Naive B cell (primary cell): ENCODE measurements at regions not wholly inside any gene's neighbourhood (a gene's known extent, or its start where the extent isn't known, plus 50 kb on each side); places are given as distances from the start of the nearest gene placed in this dataset.
"Not testable (repeated sequence)": the region's sequence is repeated elsewhere in the genome, so short reads cannot be mapped to it uniquely, and the experiment has no call there.

Source experiments
- ATAC-seq, 2 donors: fragments of 150-1000 bp; cut with Tn5 transposase; 2 replicates each; pipeline ENCODE4 v1.10.0; 2021; ENCODE audit warnings: low read depth in 2 of 2, mild to moderate bottlenecking in 2 of 2, moderate library complexity in 2 of 2
- DNase-seq: peaks from one replicate; pipeline ENCODE4 v3.0.0; 2022
- H3K27ac Mint-ChIP-seq, 6 donors: one replicate each; pipeline ENCODE4 v1.8.0; 2020 to 2022; ENCODE audit warnings: mild to moderate bottlenecking in 6 of 6, mixed read lengths in 6 of 6, moderate library complexity in 5 of 6, inconsistent platforms in 2 of 6
- H3K27me3 Mint-ChIP-seq, 3 donors: one replicate each; pipeline ENCODE4 v1.8.0; 2021 to 2022; ENCODE audit warnings: mixed read lengths in 3 of 3, mild to moderate bottlenecking in 1 of 3
- H3K36me3 Mint-ChIP-seq, 2 donors: one replicate each; pipeline ENCODE4 v1.8.0; 2020 to 2022; ENCODE audit warnings: mixed read lengths in 2 of 2, inconsistent platforms in 1 of 2, mild to moderate bottlenecking in 1 of 2
- H3K4me1 Mint-ChIP-seq, 3 donors: one replicate each; pipeline ENCODE4 v1.8.0; 2020 to 2022; ENCODE audit warnings: mixed read lengths in 3 of 3, inconsistent platforms in 1 of 3, mild to moderate bottlenecking in 1 of 3, moderate library complexity in 1 of 3
- H3K4me3 Mint-ChIP-seq, 8 donors: one replicate each; pipeline ENCODE4 v1.8.0; 2020 to 2022; ENCODE audit warnings: mild to moderate bottlenecking in 8 of 8, mixed read lengths in 8 of 8, moderate library complexity in 8 of 8, inconsistent platforms in 2 of 8
- H3K9me3 Mint-ChIP-seq, 7 donors: one replicate each; pipeline ENCODE4 v1.8.0; 2020 to 2022; ENCODE audit warnings: mixed read lengths in 7 of 7, mild to moderate bottlenecking in 5 of 7, inconsistent platforms in 2 of 7, moderate library complexity in 1 of 7

DNA sequence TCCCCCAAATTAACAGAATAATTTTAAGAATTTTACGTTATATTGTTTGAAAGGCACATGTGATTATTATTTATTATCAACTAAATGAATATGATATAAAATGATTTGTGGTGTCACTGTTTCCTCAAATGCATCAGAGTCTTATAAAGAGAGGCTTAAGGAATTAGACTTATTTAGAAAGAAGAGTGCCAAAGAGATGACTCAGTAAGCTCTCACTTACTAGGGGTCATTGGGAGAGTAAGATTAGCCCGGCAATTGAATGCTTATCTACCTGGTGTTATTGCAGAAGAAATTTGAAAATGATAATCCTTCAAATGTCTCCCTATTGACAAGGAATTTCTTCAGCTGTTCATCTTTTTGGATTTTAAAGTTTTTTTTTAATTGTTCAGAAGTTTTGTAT is 408.7 kb downstream of the OXSM start:
- Mint-ChIP-seq H3K36me3 (no peaks in the 10 kb centered on the region), H3K9me3 (no peaks in the 10 kb centered on the region), H3K4me3 (no peak overlapping the region), H3K4me1 (no peaks in the 10 kb centered on the region), H3K27ac (no peak overlapping the region), H3K27me3 (no peaks in the 10 kb centered on the region)
- ATAC-seq (no peak), DNase-seq (no peak)

DNA sequence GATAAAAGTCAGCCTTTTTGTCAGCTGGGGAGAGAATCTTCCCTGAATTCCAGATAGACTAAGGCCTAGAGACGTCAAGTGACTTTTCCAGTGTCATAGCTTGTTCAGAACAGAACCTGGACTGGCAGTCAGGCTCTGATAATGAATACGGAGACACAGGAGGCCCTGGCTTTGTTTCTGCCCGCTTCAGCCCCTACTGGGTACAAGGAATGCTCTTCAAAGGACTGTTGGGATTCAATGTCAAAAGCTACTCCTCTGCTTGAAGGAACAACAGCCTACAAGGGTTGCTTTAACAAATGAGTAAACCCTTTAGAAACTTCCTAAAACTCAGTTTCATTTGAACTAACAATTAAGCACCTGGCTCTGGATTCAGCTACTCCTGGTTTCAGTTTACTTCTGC is 412.3 kb downstream of the OXSM start:
- H3K4me3 Mint-ChIP-seq, result no peak overlapping the region

GRCh38 chr3:26205475-26205874 is 415.6 kb downstream of the OXSM start:
- Mint-ChIP-seq H3K27ac (no peak overlapping the region), H3K27me3 (no peaks in the 10 kb centered on the region), H3K4me1 (no peaks in the 10 kb centered on the region), H3K4me3 (no peak overlapping the region), H3K36me3 (no peaks in the 10 kb centered on the region), H3K9me3 (peaks cover 0 to 6% (median under 1%) of the 10 kb centered on the region in 7 donors)
- ATAC-seq (no peak), DNase-seq (no peak)

More for the DNA sequence above, 412.3 kb downstream of the OXSM start:
- ATAC-seq, result no peak
- H3K36me3 Mint-ChIP-seq, result no peaks in the 10 kb centered on the region
- DNase-seq, result no peak
- H3K27me3 Mint-ChIP-seq, result no peaks in the 10 kb centered on the region
- H3K27ac Mint-ChIP-seq, result no peak overlapping the region
- H3K9me3 Mint-ChIP-seq, result peaks cover 0 to 6% (median 0%) of the 10 kb centered on the region in 7 donors
- H3K4me1 Mint-ChIP-seq, result no peaks in the 10 kb centered on the region

- H3K4me3 Mint-ChIP-seq, result no peak overlapping the region
- H3K9me3 Mint-ChIP-seq, result peaks cover 0 to 14% (median 6%) of the 10 kb centered on the region in 7 donors
- no peaks in the 10 kb centered on the region for H3K36me3 Mint-ChIP-seq
- H3K4me1 Mint-ChIP-seq, result no peaks in the 10 kb centered on the region
- H3K27ac Mint-ChIP-seq, result no peak overlapping the region
- ATAC-seq (no peak), DNase-seq (no peak)
- no peaks in the 10 kb centered on the region for H3K27me3 Mint-ChIP-seq
These were observed 414.4 kb upstream of the LRRC3B start for GRCh38 chr3:26208201-26208600.

DNA sequence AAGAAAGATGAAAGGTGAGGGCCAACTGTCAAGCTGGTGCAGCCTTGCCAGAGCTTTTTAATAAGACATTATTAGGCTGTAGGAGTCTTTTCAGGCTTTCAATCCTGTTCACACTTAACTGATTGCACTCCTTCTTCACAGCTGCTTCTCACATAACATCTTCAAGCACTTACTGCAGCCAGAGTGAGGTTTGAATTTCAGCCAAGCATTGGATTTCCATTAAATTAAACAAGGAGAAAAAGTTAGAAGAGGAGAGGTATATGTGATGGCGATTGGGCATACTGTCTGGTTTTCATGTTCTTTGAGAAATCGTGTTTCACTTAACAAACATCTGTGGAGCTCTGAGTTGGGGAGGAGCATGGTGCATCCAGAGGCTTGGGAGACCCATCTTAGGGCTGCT is 392.8 kb upstream of the LRRC3B start:
- no peak overlapping the region for H3K4me3 Mint-ChIP-seq
- no peak overlapping the region for H3K27ac Mint-ChIP-seq
- DNase-seq (no peak), ATAC-seq (no peak)
- no peaks in the 10 kb centered on the region for H3K4me1 Mint-ChIP-seq
- no peaks in the 10 kb centered on the region for H3K27me3 Mint-ChIP-seq
- peaks cover 0 to 5% (median 0%) of the 10 kb centered on the region in 7 donors for H3K9me3 Mint-ChIP-seq
- no peaks in the 10 kb centered on the region for H3K36me3 Mint-ChIP-seq

- Mint-ChIP-seq H3K27ac (peak overlapping the region in 1 of 6 donors; percentile 12), H3K4me3 (no peak overlapping the region), H3K27me3 (no peaks in the 10 kb centered on the region), H3K4me1 (no peaks in the 10 kb centered on the region), H3K9me3 (peaks cover 0 to 5% (median under 1%) of the 10 kb centered on the region in 7 donors), H3K36me3 (no peaks in the 10 kb centered on the region)
- ATAC-seq, result no peak
- DNase-seq, result no peak
These were observed 389.2 kb upstream of the LRRC3B start for GRCh38 chr3:26233374-26233773.

DNA sequence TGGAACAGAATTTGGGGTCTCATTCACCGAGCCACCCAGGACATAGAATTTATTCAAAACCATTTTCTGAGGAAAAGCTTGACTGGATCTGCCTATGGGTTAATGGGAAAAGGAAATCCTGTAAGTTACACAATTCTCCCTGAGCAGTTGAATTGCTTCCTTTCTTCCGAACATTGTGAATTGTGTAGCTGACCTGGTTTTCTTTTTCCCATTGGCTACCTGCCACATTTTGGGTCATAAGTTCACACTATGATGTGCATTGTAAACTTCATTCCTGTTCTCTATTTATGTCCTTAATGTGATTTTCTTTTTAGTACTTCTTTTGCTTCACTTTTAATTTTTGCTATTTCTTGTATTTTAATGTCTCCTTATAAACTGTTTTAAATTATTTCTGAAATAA is 386.0 kb upstream of the LRRC3B start:
- DNase-seq (no peak), ATAC-seq (no peak)
- Mint-ChIP-seq H3K36me3 (no peaks in the 10 kb centered on the region), H3K27ac (no peak overlapping the region), H3K4me3 (no peak overlapping the region), H3K9me3 (peaks cover 0 to 6% (median 5%) of the 10 kb centered on the region in 7 donors), H3K27me3 (no peaks in the 10 kb centered on the region), H3K4me1 (no peaks in the 10 kb centered on the region)

DNA sequence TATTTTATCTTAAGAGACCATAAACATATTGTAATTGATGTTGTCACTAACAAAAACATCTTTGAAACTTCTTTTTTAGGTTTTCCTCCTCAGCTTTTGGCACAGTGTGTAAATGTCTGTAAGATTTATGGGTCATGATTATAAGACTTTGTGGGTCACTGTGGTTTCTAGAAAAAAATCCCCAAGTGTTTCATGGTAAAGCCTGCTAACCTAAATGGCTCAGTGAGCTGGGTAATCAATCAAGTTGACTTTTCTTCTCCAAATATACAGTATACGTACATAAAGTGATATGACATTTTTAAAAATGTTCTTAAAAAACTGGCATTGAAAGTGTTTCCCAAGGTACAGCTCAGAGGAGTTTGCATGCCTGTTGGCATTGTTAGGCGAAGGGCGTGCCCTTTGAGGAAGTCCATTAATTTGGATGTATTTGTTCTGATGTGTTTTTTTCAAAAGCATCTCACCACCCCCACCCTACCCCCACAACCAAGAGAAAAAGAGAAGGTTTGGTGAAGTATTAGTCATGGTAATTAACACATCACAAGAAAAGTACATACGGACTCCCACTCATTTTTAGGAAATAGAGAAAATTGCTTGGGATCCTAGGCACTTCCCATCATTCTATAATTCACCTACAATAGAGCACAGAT is 385.4 kb upstream of the LRRC3B start:
- no peak overlapping the region for H3K27ac Mint-ChIP-seq
- no peak overlapping the region for H3K4me3 Mint-ChIP-seq
- no peak for ATAC-seq
- H3K9me3 Mint-ChIP-seq, result peaks cover 0 to 6% (median 5%) of the 10 kb centered on the region in 7 donors
- DNase-seq, result no peak
- H3K4me1 Mint-ChIP-seq, result no peaks in the 10 kb centered on the region
- H3K27me3 Mint-ChIP-seq, result no peaks in the 10 kb centered on the region
- H3K36me3 Mint-ChIP-seq, result no peaks in the 10 kb centered on the region

- not testable (repeated sequence) for ATAC-seq, H3K27me3 Mint-ChIP-seq, DNase-seq, H3K27ac Mint-ChIP-seq, H3K4me1 Mint-ChIP-seq, H3K36me3 Mint-ChIP-seq, H3K4me3 Mint-ChIP-seq
- peaks cover 0 to 10% (median 4%) of the 10 kb centered on the region in 7 donors for H3K9me3 Mint-ChIP-seq
These were observed 378.0 kb upstream of the LRRC3B start for GRCh38 chr3:26244586-26244985.

DNA sequence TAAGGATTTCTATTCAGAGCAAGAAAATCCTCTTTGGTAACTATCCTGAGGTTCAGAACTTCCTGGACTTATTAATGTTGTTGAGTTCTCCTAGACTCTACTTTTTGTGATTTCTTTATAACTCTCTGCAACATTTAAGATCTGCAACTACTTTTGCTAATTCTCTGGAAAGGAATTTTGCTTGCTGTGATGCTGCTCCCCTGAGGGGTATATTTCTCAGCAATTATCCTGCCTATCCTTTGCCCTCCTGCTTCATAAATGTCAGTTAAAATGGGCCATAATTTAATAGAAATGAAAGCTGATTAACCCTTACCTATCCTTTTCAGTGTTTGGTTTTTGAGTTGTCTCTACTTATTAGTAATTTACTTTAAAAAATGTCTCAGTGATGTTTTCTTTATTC is 377.3 kb upstream of the LRRC3B start:
- ATAC-seq (no peak), DNase-seq (no peak)
- Mint-ChIP-seq H3K4me1 (no peaks in the 10 kb centered on the region), H3K27me3 (no peaks in the 10 kb centered on the region), H3K27ac (no peak overlapping the region), H3K9me3 (peaks cover 0 to 11% (median 4%) of the 10 kb centered on the region in 7 donors), H3K4me3 (peak overlapping the region in 1 of 8 donors; percentile 29), H3K36me3 (no peaks in the 10 kb centered on the region)

DNA sequence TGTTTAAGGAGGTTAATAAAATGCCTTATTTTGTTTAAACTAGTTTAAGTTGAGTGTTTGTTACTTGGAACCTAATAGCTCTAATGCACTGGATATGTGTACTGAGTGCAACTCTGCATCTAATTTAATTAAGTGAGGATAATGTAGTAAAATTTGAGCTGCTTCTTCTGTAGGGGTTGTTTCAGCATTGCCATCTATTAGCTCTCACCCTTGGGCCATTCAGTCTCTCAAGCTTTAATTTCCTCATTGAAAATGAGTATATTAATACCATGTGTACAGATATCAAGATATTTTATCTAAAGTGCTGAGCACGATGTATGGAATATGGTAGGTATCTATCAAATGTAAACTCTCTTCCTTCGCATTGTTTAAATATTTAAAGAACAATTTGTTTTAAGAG is 375.7 kb upstream of the LRRC3B start:
- Mint-ChIP-seq H3K9me3 (peaks cover 0 to 9% (median 3%) of the 10 kb centered on the region in 7 donors), H3K36me3 (no peaks in the 10 kb centered on the region), H3K27me3 (no peaks in the 10 kb centered on the region), H3K4me1 (no peaks in the 10 kb centered on the region), H3K27ac (no peak overlapping the region), H3K4me3 (no peak overlapping the region)
- DNase-seq (no peak), ATAC-seq (no peak)

- no peaks in the 10 kb centered on the region for H3K36me3 Mint-ChIP-seq
- no peak overlapping the region for H3K27ac Mint-ChIP-seq
- peaks cover 0 to 9% (median 0%) of the 10 kb centered on the region in 7 donors for H3K9me3 Mint-ChIP-seq
- no peak overlapping the region for H3K4me3 Mint-ChIP-seq
- no peak for ATAC-seq
- H3K4me1 Mint-ChIP-seq, result no peaks in the 10 kb centered on the region
- DNase-seq, result no peak
- H3K27me3 Mint-ChIP-seq, result no peaks in the 10 kb centered on the region
These were observed 374.9 kb upstream of the LRRC3B start for GRCh38 chr3:26247712-26248111.

GRCh38 chr3:26252001-26252400 is 370.6 kb upstream of the LRRC3B start:
- H3K36me3 Mint-ChIP-seq, result no peaks in the 10 kb centered on the region
- H3K9me3 Mint-ChIP-seq, result peaks cover 0 to 3% (median 0%) of the 10 kb centered on the region in 7 donors
- no peak overlapping the region for H3K27ac Mint-ChIP-seq
- no peaks in the 10 kb centered on the region for H3K27me3 Mint-ChIP-seq
- DNase-seq, result no peak
- no peak overlapping the region for H3K4me3 Mint-ChIP-seq
- H3K4me1 Mint-ChIP-seq, result no peaks in the 10 kb centered on the region
- no peak for ATAC-seq

DNA sequence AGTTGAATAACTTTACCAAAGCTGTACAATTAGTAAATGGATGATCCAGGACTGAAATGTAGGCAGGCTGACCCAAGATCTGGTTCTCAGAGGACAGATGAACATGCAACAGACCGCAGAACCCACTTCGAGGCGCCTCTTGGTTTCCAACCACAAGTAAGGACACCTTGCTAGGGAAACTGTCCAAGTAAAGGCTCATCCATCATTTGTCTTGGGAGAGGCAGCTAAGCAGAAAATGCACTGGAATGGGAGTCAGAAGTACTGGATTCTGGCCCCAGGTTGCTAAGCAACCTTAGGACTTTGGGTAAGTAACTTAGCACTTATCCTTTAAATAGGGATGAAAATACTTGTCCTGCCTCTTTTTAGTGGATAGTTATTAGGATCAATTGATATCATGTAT is 366.3 kb upstream of the LRRC3B start:
- no peak for DNase-seq
- Mint-ChIP-seq H3K36me3 (no peaks in the 10 kb centered on the region), H3K4me3 (no peak overlapping the region), H3K27ac (no peak overlapping the region), H3K9me3 (peaks cover 0 to 4% (median 0%) of the 10 kb centered on the region in 7 donors), H3K4me1 (no peaks in the 10 kb centered on the region), H3K27me3 (no peaks in the 10 kb centered on the region)
- no peak for ATAC-seq

DNA sequence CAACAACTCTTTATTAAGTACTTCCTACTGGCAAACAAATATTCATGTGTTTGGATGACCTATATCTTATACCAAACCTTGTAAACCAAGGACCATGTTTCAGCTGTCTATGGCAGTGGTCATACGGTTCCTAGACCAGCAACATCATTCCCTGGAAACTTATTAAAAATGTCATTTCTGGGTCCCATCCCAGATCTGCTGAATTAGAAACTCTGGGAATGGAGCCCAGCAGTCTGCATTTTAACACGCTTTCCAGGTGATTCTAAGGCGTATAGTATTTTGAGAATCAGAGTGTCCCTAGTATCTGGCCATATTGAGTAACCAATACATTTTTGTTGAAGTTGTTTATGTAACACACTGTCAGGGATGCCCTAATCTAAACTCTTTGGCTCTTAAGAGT is 363.4 kb upstream of the LRRC3B start:
- Mint-ChIP-seq H3K36me3 (no peaks in the 10 kb centered on the region), H3K27me3 (no peaks in the 10 kb centered on the region), H3K27ac (no peak overlapping the region), H3K9me3 (peaks cover 0 to 4% (median 0%) of the 10 kb centered on the region in 7 donors), H3K4me1 (no peaks in the 10 kb centered on the region), H3K4me3 (no peak overlapping the region)
- ATAC-seq (no peak), DNase-seq (no peak)
